HL-60 (cell line): ENCODE measurements at regions not wholly inside any gene's neighbourhood (a gene's known extent, or its start where the extent isn't known, plus 50 kb on each side); places are given as distances from the start of the nearest gene placed in this dataset.

Source experiments
- GABPA ChIP-seq: IDR thresholded peaks from 2 replicates; pipeline ENCODE4 v1.6.1; 2012; ENCODE audit warnings: low read depth
- POLR2AphosphoS5 ChIP-seq: IDR thresholded peaks from 2 replicates; pipeline ENCODE4 v1.6.1; 2012; ENCODE audit warnings: low read depth

GRCh38 chr20:33908868-33909267, 84.8 kb upstream of the RALY start:
- TF ChIP-seq GABPA: no peak
- TF ChIP-seq POLR2AphosphoS5: no peak
